ENCODE measurements at regions not wholly inside any gene's neighbourhood (a gene's known extent, or its start where the extent isn't known, plus 50 kb on each side); places are given as distances from the start of the nearest gene placed in this dataset.

- intact Hi-C loops (cut with micrococcal nuclease): no loop called here
These were observed 326.1 kb downstream of the ZNF621 start for GRCh38 chr3:40850861-40851260.

DNA sequence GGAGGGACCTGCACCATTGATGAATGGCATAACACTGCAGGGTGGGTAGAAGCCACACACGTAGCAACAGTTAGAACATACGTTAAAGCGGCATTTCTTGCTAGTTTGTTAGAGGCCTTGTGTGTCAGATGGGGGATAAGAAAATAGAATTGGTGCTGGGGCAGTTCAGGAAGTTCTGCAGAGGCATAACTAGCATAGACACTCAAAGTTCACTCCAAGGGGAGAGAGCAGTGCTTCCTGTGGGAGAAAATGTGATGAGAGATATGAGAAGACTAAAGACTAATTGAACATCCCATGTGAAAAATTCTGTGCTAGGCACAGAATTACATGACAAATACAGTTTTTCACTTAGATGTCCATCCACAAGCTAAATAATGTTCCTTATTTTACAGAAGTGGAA lies 327.1 kb downstream of the ZNF621 start:
- intact Hi-C loops (cut with micrococcal nuclease): no loop called here

- intact Hi-C loops (cut with micrococcal nuclease): no loop called here
These were observed 328.0 kb downstream of the ZNF621 start for GRCh38 chr3:40852712-40853111.

DNA sequence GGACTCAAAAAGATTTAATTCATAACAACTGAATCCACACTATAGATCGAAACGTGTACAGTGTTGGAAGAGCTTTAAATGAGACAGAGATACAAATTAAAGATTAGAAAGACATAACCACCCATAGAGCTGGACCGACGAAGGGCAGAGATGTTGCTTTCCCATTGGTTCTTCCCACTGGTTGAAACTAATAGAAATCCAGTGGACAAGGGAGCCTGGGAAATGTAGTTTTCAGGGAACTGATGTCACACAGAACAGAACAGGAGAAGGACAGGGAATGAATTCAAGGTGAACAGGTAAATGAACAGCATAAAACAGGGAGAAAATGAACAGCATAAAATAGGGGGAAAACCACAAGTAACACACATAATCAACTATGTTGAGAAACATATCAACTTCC lies 328.7 kb downstream of the ZNF621 start:
- intact Hi-C loops (cut with micrococcal nuclease): no loop called here

DNA sequence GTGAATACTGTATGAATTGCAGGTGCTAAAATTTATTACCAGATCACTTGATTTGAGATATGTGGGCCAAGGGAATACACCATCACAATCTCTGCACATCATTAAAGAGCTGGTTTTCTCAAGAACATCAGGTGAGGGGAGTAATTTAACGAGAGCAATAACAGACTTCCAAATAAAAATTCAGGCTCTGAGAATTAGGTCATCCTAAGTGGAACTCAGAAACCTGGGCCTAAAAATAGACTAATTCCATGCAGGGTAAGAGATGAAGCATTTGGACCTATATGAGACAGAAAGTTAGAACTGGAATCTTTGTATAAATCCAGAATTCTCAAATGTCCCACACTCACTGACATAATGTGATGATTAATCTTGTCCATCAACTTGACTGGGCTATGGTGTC lies 331.1 kb downstream of the ZNF621 start:
- intact Hi-C loops (cut with micrococcal nuclease): no loop called here

GRCh38 chr3:40858364-40859115 lies 333.8 kb downstream of the ZNF621 start:
- intact Hi-C loops (cut with micrococcal nuclease): no loop called here

GRCh38 chr3:40862946-40863345 lies 336.4 kb upstream of the CTNNB1 start:
- intact Hi-C loops (cut with micrococcal nuclease): no loop called here

DNA sequence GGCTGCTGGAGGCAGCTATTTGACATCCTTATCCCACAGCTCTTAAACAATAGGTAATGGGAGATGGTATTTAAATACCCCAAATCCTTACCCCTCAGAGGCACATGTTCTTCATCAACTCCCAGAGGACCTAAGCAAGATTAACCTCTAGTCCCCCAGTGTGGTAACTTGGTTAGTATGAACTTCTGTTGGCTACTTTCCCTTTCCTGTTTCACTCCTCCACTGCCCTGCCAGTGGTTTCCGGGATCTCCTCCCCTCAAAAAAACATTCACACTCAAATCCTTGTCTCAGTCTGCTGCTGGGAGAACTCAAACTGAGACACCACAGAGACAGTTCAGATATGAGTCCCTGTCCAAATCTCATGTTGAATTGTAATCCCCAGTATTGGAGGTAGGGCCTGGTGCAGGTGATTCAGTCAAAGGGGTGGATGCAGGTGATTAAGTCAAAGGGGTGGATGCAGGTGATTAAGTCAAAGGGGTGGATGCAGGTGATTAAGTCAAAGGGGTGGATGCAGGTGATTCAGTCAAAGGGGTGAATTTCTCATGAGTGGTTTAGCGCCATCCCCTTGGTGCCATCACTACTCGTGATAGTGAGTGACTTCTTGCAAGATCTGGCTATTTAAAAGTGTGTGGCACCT lies 335.0 kb upstream of the CTNNB1 start:
- intact Hi-C loops (cut with micrococcal nuclease): no loop called here

- intact Hi-C loops (cut with micrococcal nuclease): no loop called here
These were observed 334.4 kb upstream of the CTNNB1 start for GRCh38 chr3:40864915-40865314.

DNA sequence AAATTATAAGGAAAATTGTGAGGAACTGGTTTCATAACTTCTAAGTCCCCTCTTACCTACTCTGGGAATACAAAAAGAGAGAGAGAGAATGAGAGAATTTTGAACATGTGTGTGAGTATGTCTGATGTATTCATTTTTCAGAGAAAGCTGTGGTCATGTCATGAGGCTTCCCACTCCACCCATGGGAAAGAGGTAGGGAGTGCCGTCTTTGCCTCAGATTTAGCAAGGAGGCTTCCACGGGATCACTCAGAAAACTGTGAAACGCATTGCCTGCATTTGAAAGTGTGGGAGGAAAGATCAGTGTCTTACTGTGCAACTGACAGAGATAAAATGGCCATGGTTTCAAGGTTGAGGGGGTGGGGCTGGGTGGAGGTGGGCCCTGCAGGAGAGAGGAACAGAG lies 331.5 kb upstream of the CTNNB1 start:
- intact Hi-C loops (cut with micrococcal nuclease): no loop called here

GRCh38 chr3:40869013-40869412 lies 330.3 kb upstream of the CTNNB1 start:
- intact Hi-C loops (cut with micrococcal nuclease): no loop called here

GRCh38 chr3:40869939-40870338 lies 329.4 kb upstream of the CTNNB1 start:
- intact Hi-C loops (cut with micrococcal nuclease): no loop called here

DNA sequence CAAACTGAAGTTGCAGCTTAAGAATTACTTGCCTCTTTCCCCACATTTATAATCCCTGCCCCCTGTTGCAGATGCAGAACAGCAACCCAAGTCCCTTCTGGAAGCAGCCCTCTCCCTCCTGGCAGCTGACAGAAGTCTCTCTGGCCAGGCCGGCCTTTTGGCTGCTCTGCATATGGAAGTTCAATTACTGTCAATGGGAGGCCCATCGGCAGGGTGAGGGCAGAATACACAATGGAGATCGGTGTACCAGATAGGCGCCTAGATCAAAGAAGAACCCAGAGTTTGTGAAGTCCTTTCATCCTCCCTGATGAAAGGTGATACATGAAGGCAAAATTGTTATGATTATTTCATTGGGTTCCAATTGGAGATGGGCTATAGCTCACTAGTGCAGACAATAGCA lies 327.9 kb upstream of the CTNNB1 start:
- intact Hi-C loops (cut with micrococcal nuclease): no loop called here

- intact Hi-C loops (cut with micrococcal nuclease): no loop called here
These were observed 326.9 kb upstream of the CTNNB1 start for GRCh38 chr3:40872258-40872920.

DNA sequence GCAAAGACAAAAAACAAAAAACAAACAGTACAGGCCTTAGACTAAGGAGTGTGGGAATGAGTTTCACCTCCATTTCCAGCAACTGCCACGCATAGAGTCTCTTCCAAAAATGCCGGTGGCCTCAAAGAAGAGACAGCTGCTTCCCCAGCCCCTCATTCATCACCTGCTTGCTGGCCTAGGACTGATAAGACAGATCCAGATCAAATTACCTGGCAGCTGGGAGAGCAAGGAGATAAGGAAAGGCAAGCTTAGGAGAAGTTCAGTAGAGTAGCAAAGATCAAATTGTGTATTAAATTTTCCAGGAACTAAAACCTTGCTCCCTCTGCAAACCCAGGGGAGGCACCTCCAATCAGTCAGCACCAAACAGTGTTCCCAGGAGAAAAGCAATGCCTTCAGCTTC lies 325.8 kb upstream of the CTNNB1 start:
- intact Hi-C loops (cut with micrococcal nuclease): no loop called here

DNA sequence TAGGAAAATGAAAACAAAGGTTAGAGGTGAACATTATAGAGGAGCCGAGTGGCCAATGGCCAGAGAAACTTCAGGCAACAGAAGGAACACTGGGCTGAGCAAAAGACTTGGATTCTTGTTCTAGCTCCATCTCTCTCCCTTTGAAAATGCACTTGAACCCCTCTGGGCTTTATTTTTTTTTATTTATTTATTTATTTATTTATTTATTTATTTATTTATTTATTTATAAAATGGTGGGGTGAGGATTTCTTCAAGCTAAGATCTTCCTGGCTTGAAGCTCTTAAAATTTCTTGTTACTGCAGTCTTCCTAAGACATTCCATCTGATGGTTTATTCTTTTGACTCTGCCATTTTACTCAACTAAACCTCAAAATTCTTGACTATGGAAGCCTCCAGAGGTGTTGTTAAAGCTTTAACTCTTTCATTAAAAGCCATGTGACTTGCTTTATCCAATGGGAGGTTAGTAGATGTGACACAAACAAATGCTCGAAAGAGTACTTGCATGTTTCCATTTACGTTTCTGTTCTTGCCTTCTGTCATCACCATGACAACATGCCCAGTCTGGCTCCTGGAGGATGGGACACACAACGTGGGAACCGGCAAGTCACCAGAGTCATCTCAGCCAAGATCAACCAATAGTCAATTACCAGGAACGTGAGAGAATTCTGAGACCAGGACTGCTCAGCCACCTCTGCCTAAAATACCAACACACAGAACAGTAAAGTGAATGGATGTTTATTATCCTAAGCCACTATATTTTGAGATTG lies 325.2 kb upstream of the CTNNB1 start:
- intact Hi-C loops (cut with micrococcal nuclease): no loop called here

- intact Hi-C loops (cut with micrococcal nuclease): no loop called here
These were observed 323.7 kb upstream of the CTNNB1 start for GRCh38 chr3:40875581-40875980.

DNA sequence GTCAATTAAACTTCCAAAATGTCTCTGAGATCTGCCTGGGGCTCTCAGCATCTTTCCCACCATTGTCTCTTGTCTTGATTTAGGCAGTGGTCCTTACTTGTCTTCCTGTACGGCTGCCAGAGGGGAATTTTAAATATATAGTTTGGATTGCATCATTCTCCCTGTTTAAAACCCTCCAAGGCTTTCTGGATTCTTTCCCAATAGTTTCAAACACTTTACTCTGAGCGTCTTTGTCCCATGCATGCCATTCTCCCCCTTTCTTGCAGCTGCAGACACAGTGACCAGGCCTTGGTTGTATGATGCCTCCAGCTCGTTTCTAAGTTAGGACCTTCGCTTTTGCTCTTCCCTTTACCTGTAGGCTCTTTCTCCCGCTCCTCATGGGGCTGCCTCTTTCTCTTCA lies 323.3 kb upstream of the CTNNB1 start:
- intact Hi-C loops (cut with micrococcal nuclease): no loop called here

DNA sequence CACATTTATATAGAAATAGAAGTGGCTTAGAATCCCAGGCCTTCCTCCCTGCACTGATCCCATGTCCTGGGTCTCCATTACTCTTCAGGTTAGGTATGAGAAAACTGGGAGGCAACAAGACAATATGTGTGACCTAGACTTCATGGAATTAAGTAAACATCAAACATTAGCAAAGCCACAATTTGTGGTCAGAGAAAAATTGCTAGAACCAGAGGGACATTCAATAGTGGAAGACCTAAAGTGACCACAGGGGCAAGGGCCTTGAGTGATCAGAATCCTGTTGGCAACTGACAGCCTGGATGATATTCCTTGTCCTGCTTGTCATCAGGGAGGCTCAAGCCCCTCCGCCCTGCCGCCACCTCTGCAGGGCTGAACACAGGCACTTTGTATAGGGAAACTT lies 322.8 kb upstream of the CTNNB1 start:
- intact Hi-C loops (cut with micrococcal nuclease): no loop called here

DNA sequence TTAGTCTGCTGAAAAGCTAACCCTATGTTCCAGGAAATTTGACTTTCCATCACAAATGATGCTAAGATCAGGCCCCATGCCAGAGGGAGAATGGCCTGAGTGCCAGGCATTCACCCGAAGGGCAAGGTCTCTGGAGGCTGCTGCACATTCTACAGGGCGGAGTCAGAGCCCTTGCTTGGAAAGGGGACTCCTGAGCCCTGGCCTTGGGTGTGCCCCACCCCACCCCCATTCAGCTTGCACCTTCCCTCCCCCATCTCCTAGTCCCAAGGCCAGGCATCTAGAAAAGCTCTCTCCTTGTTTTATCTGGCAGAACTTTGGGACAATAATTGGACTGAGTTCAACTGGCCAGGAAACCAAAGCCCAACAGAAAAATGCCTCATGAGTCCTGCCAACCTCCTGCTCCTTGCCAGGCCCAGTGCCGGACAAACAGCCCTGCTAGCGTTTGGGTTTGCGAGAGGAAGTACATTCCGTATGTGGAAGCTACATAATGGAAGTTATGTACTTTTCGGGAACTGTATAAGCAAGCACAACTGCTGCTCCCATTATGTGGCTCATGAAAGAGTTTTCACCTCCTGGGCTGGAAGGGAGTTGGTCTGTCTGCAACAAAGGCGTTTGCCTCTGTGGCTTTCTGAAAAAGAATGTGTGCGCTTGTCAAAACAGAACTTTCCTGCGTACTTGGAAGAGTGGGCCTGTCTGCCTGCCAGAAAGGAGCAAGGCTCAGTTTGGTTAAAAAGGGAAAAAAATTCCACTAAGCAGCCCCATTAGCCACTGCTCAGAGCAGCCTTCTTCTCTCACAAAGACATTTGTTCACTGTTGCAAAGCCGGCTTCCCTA lies 321.5 kb upstream of the CTNNB1 start:
- intact Hi-C loops (cut with micrococcal nuclease): no loop called here

- intact Hi-C loops (cut with micrococcal nuclease): no loop called here
These were observed 320.8 kb upstream of the CTNNB1 start for GRCh38 chr3:40878464-40878905.

Measured in T-helper 2 cell treated with Interferon-gamma antibody and Interleukin-4, amounts not matched to agents 100 ng/mL and 5 ng/mL, for 36 hours (primary cell).